ENCODE measurements at regions not wholly inside any gene's neighbourhood (a gene's known extent, or its start where the extent isn't known, plus 50 kb on each side); places are given as distances from the start of the nearest gene placed in this dataset.

GRCh38 chr7:106169821-106170610, 57.9 kb upstream of the SYPL1 start:
- TF ChIP-seq CTCF (IDR thresholded peaks at IDR 0.05) (no peak), POLR2A (IDR thresholded peaks at IDR 0.05) (no peak)
